H1 (cell line): ENCODE measurements at regions not wholly inside any gene's neighbourhood (a gene's known extent, or its start where the extent isn't known, plus 50 kb on each side); places are given as distances from the start of the nearest gene placed in this dataset.

ENCODE experiments used
- CTCF ChIA-PET: fragments of 300-600 bp; sonication (Branson Sonifier 250); formaldehyde crosslinking; loops from one replicate; lab custom pipeline; 2021; ENCODE audit not compliant: partially characterized antibody; lab: Charles Lee
- POLR2A ChIA-PET: fragments of 300-600 bp; sonication (Branson Sonifier 250); formaldehyde crosslinking; loops from one replicate; lab custom pipeline; 2021; ENCODE audit warnings: inconsistent platforms; ENCODE audit not compliant: partially characterized antibody; lab: Charles Lee
- DNase-seq, 2 experiments: peaks; one replicate each; pipeline versions ENCODE4 v3.0.0 to v3.0.0-alpha.2; 2010 to 2022; ENCODE audit warnings: low spot score in 2 of 2, low read depth in 1 of 2, mixed read lengths in 1 of 2
- FAIRE-seq: peaks from 2 replicates; lab custom pipeline; 2011; peaks lifted over from hg19 to GRCh38; lab: Jason Lieb, UNC
- H2AFZ ChIP-seq: 2 replicates; pipeline ENCODE4 v1.8.1; 2012; ENCODE audit warnings: low read length, inconsistent platforms
- H2AK5ac ChIP-seq: 2 replicates; pipeline ENCODE4 v1.6.1; 2013; ENCODE audit warnings: low read depth, low read length
- H2BK120ac ChIP-seq: replicated peaks from 2 replicates; pipeline ENCODE3; 2013; ENCODE audit warnings: low read depth, low read length, inconsistent platforms
- H2BK12ac ChIP-seq: 2 replicates; pipeline ENCODE4 v1.6.1; 2013; ENCODE audit warnings: low read depth, low read length
- H2BK15ac ChIP-seq: 2 replicates; pipeline ENCODE4 v1.6.1; 2013; ENCODE audit warnings: low read length
- H2BK20ac ChIP-seq: 2 replicates; pipeline ENCODE4 v1.6.1; 2013; ENCODE audit warnings: low read length
- H2BK5ac ChIP-seq: 2 replicates; pipeline ENCODE4 v1.6.1; 2013; ENCODE audit warnings: low read depth, low read length
- H3K14ac ChIP-seq: 2 replicates; pipeline ENCODE4 v1.6.1; 2013; ENCODE audit warnings: inconsistent platforms; ENCODE audit not compliant: insufficient read length
- H3K18ac ChIP-seq: 2 replicates; pipeline ENCODE4 v1.6.1; 2013; ENCODE audit warnings: low read length; ENCODE audit errors: extremely low read depth
- H3K23ac ChIP-seq: 2 replicates; pipeline ENCODE4 v1.6.1; 2013; ENCODE audit warnings: inconsistent platforms; ENCODE audit not compliant: insufficient read length
- H3K23me2 ChIP-seq: 2 replicates; pipeline ENCODE4 v1.6.1; 2013; ENCODE audit warnings: low read depth, low read length
- H3K27ac ChIP-seq: 2 replicates; pipeline ENCODE4 v1.6.1; 2011; ENCODE audit warnings: low read depth, low read length, inconsistent platforms
- H3K27me3 ChIP-seq, 4 experiments: replicated peaks in 1 of 4; 1 replicate in 1 of 4; 2 replicates in 3 of 4; pipeline versions ENCODE4 v1.6.1 to v1.8.1; 2011 to 2013; ENCODE audit warnings: low read length in 3 of 4, mild to moderate bottlenecking in 3 of 4, inconsistent platforms in 2 of 4, mixed read lengths in 2 of 4, moderate library complexity in 1 of 4; ENCODE audit not compliant: control insufficient read depth in 3 of 4, insufficient read depth in 3 of 4; ENCODE audit errors: extremely low read depth in 1 of 4
- H3K36me3 ChIP-seq, 4 experiments: 2 replicates each; pipeline versions ENCODE4 v1.6.1 to v1.8.1; 2011 to 2013; ENCODE audit warnings: mild to moderate bottlenecking in 4 of 4, low read length in 3 of 4, moderate library complexity in 2 of 4, control low read depth in 1 of 4, inconsistent platforms in 1 of 4; ENCODE audit not compliant: insufficient read depth in 4 of 4, control insufficient read depth in 2 of 4
- H3K4ac ChIP-seq: replicated peaks from 2 replicates; pipeline ENCODE3; 2013; ENCODE audit warnings: low read length, low read depth, mixed read lengths, inconsistent platforms; ENCODE audit not compliant: insufficient read length
- H3K4me1 ChIP-seq, 4 experiments: replicated peaks in 1 of 4; 1 replicate in 1 of 4; 2 replicates in 3 of 4; pipeline versions ENCODE4 v1.6.1 to v1.8.1; 2011 to 2013; ENCODE audit warnings: low read length in 3 of 4, inconsistent platforms in 2 of 4, mixed read lengths in 1 of 4; ENCODE audit not compliant: insufficient read depth in 4 of 4, control insufficient read depth in 3 of 4
- H3K4me2 ChIP-seq, 2 experiments: 2 replicates each; pipeline versions ENCODE4 v1.6.1 to v1.8.1; 2011 to 2013; ENCODE audit warnings: low read depth in 2 of 2, low read length in 2 of 2, control low read depth in 1 of 2, inconsistent platforms in 1 of 2, mild to moderate bottlenecking in 1 of 2; ENCODE audit not compliant: insufficient read depth in 1 of 2
- H3K4me3 ChIP-seq, 4 experiments: fragments of 200-600, 300-600 bp in 1 of 4; sonication (generic), shearing (Covaris generic), sonication (Bioruptor Twin) in 1 of 4; 2 replicates each; pipeline versions ENCODE4 v1.5.1 to v1.8.1; 2011 to 2016; ENCODE audit warnings: low read length in 4 of 4, low read depth in 3 of 4, control low read depth in 2 of 4, inconsistent platforms in 2 of 4, mild to moderate bottlenecking in 2 of 4, mixed read lengths in 1 of 4, moderate library complexity in 1 of 4; ENCODE audit not compliant: insufficient read depth in 2 of 4; ENCODE audit errors: extremely low read depth in 1 of 4
- H3K56ac ChIP-seq: replicated peaks from 2 replicates; pipeline ENCODE3; 2013; ENCODE audit warnings: low read depth, mild to moderate bottlenecking, mixed read lengths, low read length, inconsistent platforms; ENCODE audit not compliant: insufficient read length
- H3K79me1 ChIP-seq: 2 replicates; pipeline ENCODE4 v1.6.1; 2013; ENCODE audit warnings: low read depth, low read length, control low read depth
- H3K79me2 ChIP-seq, 2 experiments: 2 replicates each; pipeline versions ENCODE4 v1.6.1 to v1.8.1; 2012 to 2013; ENCODE audit warnings: low read length in 2 of 2, mild to moderate bottlenecking in 2 of 2, inconsistent platforms in 1 of 2; ENCODE audit not compliant: insufficient read depth in 2 of 2, control insufficient read depth in 1 of 2
- H3K9ac ChIP-seq, 4 experiments: replicated peaks in 1 of 4; 1 replicate in 1 of 4; 2 replicates in 3 of 4; pipeline versions ENCODE4 v1.6.1 to v1.8.1; 2011 to 2013; ENCODE audit warnings: low read depth in 3 of 4, low read length in 3 of 4, control low read depth in 2 of 4, mild to moderate bottlenecking in 2 of 4, moderate library complexity in 2 of 4, inconsistent platforms in 1 of 4; ENCODE audit errors: extremely low read depth in 1 of 4
- H3K9me3 ChIP-seq, 2 experiments: 2 replicates each; pipeline versions ENCODE4 v1.6.1 to v1.8.1; 2012 to 2013; ENCODE audit warnings: mild to moderate bottlenecking in 2 of 2, moderate library complexity in 2 of 2, control low read depth in 1 of 2, inconsistent platforms in 1 of 2, low read depth in 1 of 2, low read length in 1 of 2, mixed read lengths in 1 of 2; ENCODE audit not compliant: insufficient read depth in 2 of 2
- H4K20me1 ChIP-seq, 2 experiments: replicated peaks in 1 of 2; 2 replicates each; pipeline versions ENCODE3 to v1.8.1; 2011 to 2013; ENCODE audit warnings: inconsistent platforms in 2 of 2, low read length in 2 of 2, mild to moderate bottlenecking in 1 of 2; ENCODE audit not compliant: insufficient read depth in 2 of 2, control insufficient read depth in 1 of 2
- H4K5ac ChIP-seq: 2 replicates; pipeline ENCODE4 v1.6.1; 2013; ENCODE audit warnings: low read length, low read depth, mixed read lengths, inconsistent platforms; ENCODE audit not compliant: insufficient read length
- H4K8ac ChIP-seq: 2 replicates; pipeline ENCODE4 v1.8.0; 2013; ENCODE audit warnings: mild to moderate bottlenecking, moderate library complexity, low read length, inconsistent platforms; ENCODE audit not compliant: insufficient read depth; ENCODE audit errors: extremely low read depth
- H4K91ac ChIP-seq: replicated peaks from 2 replicates; pipeline ENCODE3; 2013; ENCODE audit warnings: low read length, mixed read lengths, inconsistent platforms; ENCODE audit not compliant: insufficient read length
- CHD1 ChIP-seq: IDR thresholded peaks from 2 replicates; pipeline ENCODE4 v1.6.1; 2012; ENCODE audit warnings: low read depth, low read length, improper control_type of control experiment
- CREB1 ChIP-seq: IDR thresholded peaks from 2 replicates; pipeline ENCODE4 v1.6.1; 2012; ENCODE audit warnings: inconsistent platforms
- GABPA ChIP-seq: IDR thresholded peaks from 2 replicates; pipeline ENCODE4 v1.6.1; 2011; ENCODE audit warnings: mild to moderate bottlenecking, low read length, moderate library complexity, borderline replicate concordance; ENCODE audit not compliant: insufficient read depth
- JUN ChIP-seq: IDR thresholded peaks from 2 replicates; pipeline ENCODE4 v1.6.1; 2011; ENCODE audit warnings: low read depth, mild to moderate bottlenecking, improper control_type of control experiment, low read length
- MAX ChIP-seq: IDR thresholded peaks from 2 replicates; pipeline ENCODE4 v1.6.1; 2012; ENCODE audit warnings: inconsistent platforms
- RFX5 ChIP-seq: IDR thresholded peaks from 2 replicates; pipeline ENCODE4 v1.6.1; 2011; ENCODE audit warnings: low read depth, low read length, improper control_type of control experiment, borderline replicate concordance
- SP1 ChIP-seq: IDR thresholded peaks from 2 replicates; pipeline ENCODE4 v1.6.1; 2011; ENCODE audit warnings: low read depth, low read length
- WGBS, 2 experiments: shearing (Covaris generic) in 1 of 2; methylation state at CpG; one replicate each; pipeline versions ENCODE4 v1.1.6 to v1.1.7; 2013 to 2015; ENCODE audit warnings: low lambda C conversion rate in 2 of 2, mixed read lengths in 2 of 2, inconsistent platforms in 1 of 2, low coverage in 1 of 2, missing lambda C conversion rate in 1 of 2; ENCODE audit not compliant: insufficient replicate concordance in 2 of 2, insufficient coverage in 1 of 2, insufficient read length in 1 of 2; ENCODE audit errors: extremely low coverage in 1 of 2, missing lambda C conversion rate in 1 of 2; 5-methylcytosine and 5-hydroxymethylcytosine counted together
- TF ChIP-seq, protein P1 (sequence below): IDR thresholded peaks from 2 replicates; pipeline ENCODE4 v1.6.1; 2011; ENCODE audit warnings: low read depth, mild to moderate bottlenecking, low read length; ENCODE audit not compliant: insufficient read depth

DNA sequence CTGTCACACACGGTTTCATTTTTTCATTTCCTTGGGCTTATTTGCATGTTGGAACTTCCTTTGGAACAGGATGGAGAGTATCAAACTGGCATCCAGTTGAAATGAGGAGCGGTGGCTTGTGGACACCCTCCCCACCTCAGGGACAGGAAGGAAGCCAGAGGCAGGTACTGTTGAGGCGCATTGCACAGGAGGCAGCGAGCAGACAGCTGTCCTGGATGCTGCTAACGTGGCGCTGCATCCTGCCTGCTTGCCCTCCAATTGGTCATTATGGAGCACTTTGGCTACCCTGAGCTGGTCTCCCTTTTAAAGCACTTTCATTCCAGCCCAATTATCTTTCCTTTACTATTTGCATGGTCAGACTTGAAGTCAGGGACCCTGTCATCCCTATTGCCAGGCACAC, 80.7 kb upstream of the ITGA4 start:
- Histone ChIP-seq H3K27ac (no peak overlapping the region), H4K20me1 (no peaks in the 10 kb centered on the region), H2BK20ac (no peak overlapping the region), H3K9me3 (no peaks in the 10 kb centered on the region), H3K9ac (no peak overlapping the region), H3K14ac (no peak overlapping the region), H3K79me1 (no peaks in the 10 kb centered on the region), H3K23ac (no peak overlapping the region), H2BK120ac (no peak overlapping the region), H2AK5ac (no peak overlapping the region), H3K4me2 (no peak overlapping the region), H3K4ac (no peak overlapping the region), H3K4me3 (no peak overlapping the region), H3K36me3 (no peaks in the 10 kb centered on the region), H4K91ac (no peak overlapping the region), H3K27me3 (no peaks in the 10 kb centered on the region), H3K4me1 (no peaks in the 10 kb centered on the region), H4K5ac (no peak overlapping the region), H2BK5ac (no peak overlapping the region), H3K18ac (no peak overlapping the region), H3K79me2 (no peaks in the 10 kb centered on the region), H2BK12ac (no peak overlapping the region), H3K23me2 (no peaks in the 10 kb centered on the region), H2BK15ac (no peak overlapping the region), H4K8ac (no peak overlapping the region), H2AFZ (no peak overlapping the region), H3K56ac (no peak overlapping the region)
- FAIRE-seq (no peak), DNase-seq (no peak)
- POLR2A ChIA-PET, result no interaction called here
- CTCF ChIA-PET, result no interaction called here
- 89% methylated on average over 6 of the region's 6 CpGs; no CpG with 5 or more reads in 1 of the 2 experiments for WGBS, 2 experiments
- no peak for TF ChIP-seq MAX
- TF ChIP-seq CREB1, result no peak
- TF ChIP-seq GABPA, result no peak
- no peak for TF ChIP-seq CHD1
- no peak for TF ChIP-seq SP1
- no peak for TF ChIP-seq RFX5
- TF ChIP-seq JUN, result no peak
- TF ChIP-seq, protein P1, sequence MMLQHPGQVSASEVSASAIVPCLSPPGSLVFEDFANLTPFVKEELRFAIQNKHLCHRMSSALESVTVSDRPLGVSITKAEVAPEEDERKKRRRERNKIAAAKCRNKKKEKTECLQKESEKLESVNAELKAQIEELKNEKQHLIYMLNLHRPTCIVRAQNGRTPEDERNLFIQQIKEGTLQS, result no peak
